Erythroblast (primary cell): ENCODE measurements at regions not wholly inside any gene's neighbourhood (a gene's known extent, or its start where the extent isn't known, plus 50 kb on each side); places are given as distances from the start of the nearest gene placed in this dataset.

Experiments
- GATA1 ChIP-seq: IDR thresholded peaks from 2 replicates; pipeline ENCODE4 v1.6.1; 2011; ENCODE audit warnings: low read depth, mild to moderate bottlenecking, control low read depth, low read length, moderate library complexity
- POLR2A ChIP-seq: IDR thresholded peaks from 2 replicates; pipeline ENCODE4 v1.6.1; 2011; ENCODE audit warnings: mild to moderate bottlenecking, low read length

GRCh38 chr5:82754759-82755158 lies 322.4 kb downstream of the TMEM167A start:
- TF ChIP-seq POLR2A, result no peak
- TF ChIP-seq GATA1, result no peak
